ENCODE measurements at regions not wholly inside any gene's neighbourhood (a gene's known extent, or its start where the extent isn't known, plus 50 kb on each side); places are given as distances from the start of the nearest gene placed in this dataset.

DNA sequence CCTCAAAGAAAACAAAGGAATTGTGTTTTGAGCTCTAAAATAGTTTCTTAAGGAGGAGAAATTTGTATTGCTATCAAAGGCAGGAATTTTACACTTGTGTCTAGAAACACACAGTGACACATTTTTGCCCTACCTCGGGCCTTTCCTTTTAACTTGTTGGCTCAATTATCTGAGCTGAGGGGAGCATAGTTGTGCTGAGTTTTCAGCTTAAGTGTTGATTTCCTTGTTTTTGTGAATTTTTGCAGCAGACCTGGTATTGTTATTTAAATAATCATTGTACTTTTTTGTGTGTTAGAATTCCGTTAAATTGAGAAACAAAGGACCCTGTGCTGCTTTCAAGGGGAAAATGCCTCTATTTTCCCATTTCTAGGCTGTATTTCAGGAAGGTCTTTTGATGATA lies 249.7 kb downstream of the CD83 start:
- H4K91ac ChIP-seq (ENCODE audit: insufficient read length, low read depth, low read length): no peak overlapping the region
- no peaks in the 10 kb centered on the region for H3K27me3 ChIP-seq (ENCODE audit: insufficient read depth, low read length)
- Mint-ChIP-seq H3K4me1 (peaks cover 56 to 69% of the 10 kb centered on the region in 2 experiments), H3K27ac (peak overlapping the region; percentile 33 to 88 (median 85); a peak in 5 of 7 replicates), H3K9me3 (peaks cover 0 to 4% of the 10 kb centered on the region in 2 experiments; a peak in 3 of 5 replicates), H3K27me3 (ENCODE audit: low read depth) (no peaks in the 10 kb centered on the region; the same call in 1 of the 2 replicates), H3K36me3 (ENCODE audit: insufficient read depth in 1 of 3, low read depth in 3 of 3) (no peaks in the 10 kb centered on the region; a peak in 2 of 7 replicates), H3K4me3 (no peak overlapping the region)
- no peak overlapping the region for H3K56ac ChIP-seq (ENCODE audit: insufficient read length, low read depth, low read length)
- H2BK15ac ChIP-seq (ENCODE audit: low read depth, low read length): no peak overlapping the region
- H2AFZ ChIP-seq (ENCODE audit: low read length): no peak overlapping the region
- H3K4ac ChIP-seq (ENCODE audit: low read depth, low read length): no peak overlapping the region
- H2BK12ac ChIP-seq (ENCODE audit: insufficient read length, low read depth, low read length): no peak overlapping the region
- H3K9me3 ChIP-seq (ENCODE audit: control insufficient read depth, low read depth, low read length): no peaks in the 10 kb centered on the region
- H3T11ph ChIP-seq (ENCODE audit: low read length): no peak overlapping the region
- no peak overlapping the region for H3K4me2 ChIP-seq (ENCODE audit: insufficient read depth, insufficient read length, low read length)
- no peak overlapping the region for H2BK5ac ChIP-seq (ENCODE audit: insufficient read length, low read length)
- DNase-seq: no peak
- H3K23me2 ChIP-seq (ENCODE audit: insufficient read length, low read depth, low read length, poor library complexity, severe bottlenecking): no peaks in the 10 kb centered on the region
- no peak overlapping the region for H3K23ac ChIP-seq (ENCODE audit: insufficient read length, low read depth, low read length)
- peaks cover 15% of the 10 kb centered on the region; the same call in 1 of the 2 replicates for H3K4me1 ChIP-seq (ENCODE audit: insufficient read depth, low read length)
- no peak for TF ChIP-seq CTCF (conservative IDR thresholded peaks at IDR 0.05)
- no peak overlapping the region for H3K14ac ChIP-seq (ENCODE audit: insufficient read depth, low read length)
- WGBS (ENCODE audit: extremely low coverage, insufficient read length, low lambda C conversion rate): no CpG with 5 or more reads among the region's 2 CpGs
- H2BK20ac ChIP-seq (ENCODE audit: low read depth, low read length, poor library complexity, severe bottlenecking): no peak overlapping the region
- no peaks in the 10 kb centered on the region for H3K79me2 ChIP-seq (ENCODE audit: insufficient read depth, low read length)
- no peak overlapping the region for H4K8ac ChIP-seq (replicated peaks; ENCODE audit: insufficient read length, low read depth, low read length)
- no peak overlapping the region for H4K5ac ChIP-seq (ENCODE audit: insufficient read length, low read depth, low read length)
- no peak overlapping the region for H2BK120ac ChIP-seq (ENCODE audit: low read depth, low read length, poor library complexity, severe bottlenecking)
- H4K20me1 ChIP-seq (ENCODE audit: control insufficient read depth, insufficient read depth, insufficient read length): no peaks in the 10 kb centered on the region
- no peak overlapping the region for H3K18ac ChIP-seq (ENCODE audit: insufficient read length, low read depth, low read length)
- H2AK5ac ChIP-seq (ENCODE audit: insufficient read length, low read length): no peak overlapping the region
- peak overlapping the region; percentile 65 for H3K27ac ChIP-seq (ENCODE audit: insufficient read length, low read depth, low read length)
- no peak overlapping the region for H3K9ac ChIP-seq (ENCODE audit: extremely low read depth, insufficient read length, low read length)
- no peaks in the 10 kb centered on the region for H3K79me1 ChIP-seq (ENCODE audit: insufficient read depth, low read depth, low read length, poor library complexity, severe bottlenecking)
